Activated CD8-positive, alpha-beta memory T cell treated with anti-CD3 and anti-CD28 coated beads, Interleukin-2, amount 10 ng/mL, durations not matched to agents 7 days and 5 days (primary cell): ENCODE measurements at regions not wholly inside any gene's neighbourhood (a gene's known extent, or its start where the extent isn't known, plus 50 kb on each side); places are given as distances from the start of the nearest gene placed in this dataset.

Experiments used
- ATAC-seq: fragments of 150-1000 bp; cut with Tn5 transposase; one replicate; pipeline ENCODE4 v1.10.0; 2021; ENCODE audit warnings: moderate library complexity
- CTCF ChIA-PET: fragments of 350-600 bp; sonication (Branson Sonifier 250); formaldehyde crosslinking; loops from one replicate; lab custom pipeline; 2021; ENCODE audit warnings: antibody characterized with exemption; lab: Charles Lee
- DNase-seq: peaks from one replicate; pipeline ENCODE4 v3.0.0-alpha.2; 2020
- H3K27ac Mint-ChIP-seq: one replicate; pipeline ENCODE4 v1.8.0; 2021; ENCODE audit warnings: mild to moderate bottlenecking, mixed read lengths
- H3K27me3 Mint-ChIP-seq: one replicate; pipeline ENCODE4 v1.8.0; 2021; ENCODE audit warnings: mixed read lengths
- H3K36me3 Mint-ChIP-seq: one replicate; pipeline ENCODE4 v1.8.0; 2021; ENCODE audit warnings: mild to moderate bottlenecking, mixed read lengths
- H3K4me1 Mint-ChIP-seq: one replicate; pipeline ENCODE4 v1.8.0; 2021; ENCODE audit warnings: mixed read lengths
- H3K4me3 Mint-ChIP-seq: one replicate; pipeline ENCODE4 v1.8.0; 2021; ENCODE audit warnings: mild to moderate bottlenecking, moderate library complexity, mixed read lengths
- H3K9me3 Mint-ChIP-seq: one replicate; pipeline ENCODE4 v1.8.0; 2022; ENCODE audit warnings: low read depth, mixed read lengths

GRCh38 chr18:47558110-47558750 lies 306.8 kb upstream of the SKOR2 start:
- Mint-ChIP-seq H3K9me3 (no peaks in the 10 kb centered on the region), H3K27ac (no peak overlapping the region)

DNA sequence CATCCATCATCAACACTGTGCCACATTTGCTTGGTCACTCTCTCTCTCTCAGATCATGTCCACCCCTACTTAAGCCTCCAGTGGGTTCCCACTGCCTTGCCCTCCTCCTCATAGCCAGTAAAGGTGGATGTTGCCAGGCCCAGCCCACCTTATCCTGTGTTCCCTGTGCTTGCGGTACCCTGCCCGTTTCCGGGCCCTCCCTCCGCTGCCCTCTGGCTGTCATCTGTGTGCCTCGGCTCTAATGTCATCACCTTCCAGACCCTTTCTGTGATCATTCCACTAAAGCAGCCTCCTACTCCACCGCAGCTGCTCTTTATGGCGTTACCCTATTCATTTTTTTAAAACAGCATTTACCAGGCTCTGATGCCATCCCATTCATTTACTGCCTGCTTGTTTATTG lies 305.7 kb upstream of the SKOR2 start:
- peaks cover 7% of the 10 kb centered on the region for H3K4me1 Mint-ChIP-seq
- H3K27me3 Mint-ChIP-seq, result peaks cover 17% of the 10 kb centered on the region
- CTCF ChIA-PET, result no interaction called here
- ATAC-seq, result no peak
- no peak overlapping the region for H3K4me3 Mint-ChIP-seq
- no peaks in the 10 kb centered on the region for H3K36me3 Mint-ChIP-seq
- no peak overlapping the region for H3K27ac Mint-ChIP-seq
- no peak for DNase-seq
- H3K9me3 Mint-ChIP-seq, result no peaks in the 10 kb centered on the region

More at GRCh38 chr18:47558110-47558750, 306.8 kb upstream of the SKOR2 start:
- peaks cover 17% of the 10 kb centered on the region for H3K27me3 Mint-ChIP-seq
- CTCF ChIA-PET, result no interaction called here
- peaks cover 7% of the 10 kb centered on the region for H3K4me1 Mint-ChIP-seq
- peak; percentile 43 for DNase-seq
- H3K4me3 Mint-ChIP-seq, result no peak overlapping the region
- peak; percentile 77 for ATAC-seq
- H3K36me3 Mint-ChIP-seq, result no peaks in the 10 kb centered on the region

- ATAC-seq, result no peak
- H3K27me3 Mint-ChIP-seq, result peaks cover 4% of the 10 kb centered on the region
- H3K4me3 Mint-ChIP-seq, result no peak overlapping the region
- CTCF ChIA-PET, result no interaction called here
- no peak overlapping the region for H3K27ac Mint-ChIP-seq
- peaks cover under 1% of the 10 kb centered on the region for H3K4me1 Mint-ChIP-seq
- no peaks in the 10 kb centered on the region for H3K9me3 Mint-ChIP-seq
- no peaks in the 10 kb centered on the region for H3K36me3 Mint-ChIP-seq
- DNase-seq, result no peak
Observed at GRCh38 chr18:47552783-47553182, 301.3 kb upstream of the SKOR2 start.

- DNase-seq (no peak), ATAC-seq (no peak)
- no peak overlapping the region for H3K27ac Mint-ChIP-seq
- CTCF ChIA-PET, result no interaction called here
- H3K9me3 Mint-ChIP-seq, result no peaks in the 10 kb centered on the region
- H3K4me3 Mint-ChIP-seq, result no peak overlapping the region
- no peaks in the 10 kb centered on the region for H3K36me3 Mint-ChIP-seq
- H3K4me1 Mint-ChIP-seq, result no peaks in the 10 kb centered on the region
- H3K27me3 Mint-ChIP-seq, result peaks cover 4% of the 10 kb centered on the region
Observed at GRCh38 chr18:47550611-47551010, 299.2 kb upstream of the SKOR2 start.

DNA sequence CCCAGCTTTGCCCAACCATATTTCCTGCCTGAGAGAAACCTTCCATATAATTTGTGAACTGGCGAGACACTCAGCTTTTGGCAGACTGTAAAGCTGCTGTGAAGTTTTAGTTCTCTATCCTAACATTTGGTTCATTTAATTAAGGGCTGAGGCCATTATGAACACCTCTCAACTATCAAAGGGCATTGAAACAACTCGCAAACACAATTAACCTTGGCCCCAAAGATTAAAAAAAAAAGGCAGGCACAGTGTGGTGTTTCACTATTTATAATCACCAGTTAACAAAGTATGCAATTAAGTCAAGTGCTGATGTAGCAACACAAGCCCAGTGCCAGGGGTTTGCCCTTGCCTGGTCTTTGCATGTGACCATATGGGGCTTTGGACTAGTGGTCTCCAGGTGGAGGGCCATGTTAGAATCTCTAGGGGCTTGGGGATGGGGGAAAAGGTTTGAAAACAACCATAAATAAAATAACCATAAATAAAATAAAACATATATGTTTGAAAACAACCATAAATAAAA lies 297.6 kb upstream of the SKOR2 start:
- no peaks in the 10 kb centered on the region for H3K36me3 Mint-ChIP-seq
- H3K27me3 Mint-ChIP-seq, result peaks cover 7% of the 10 kb centered on the region
- CTCF ChIA-PET, result no interaction called here
- H3K27ac Mint-ChIP-seq, result no peak overlapping the region
- no peaks in the 10 kb centered on the region for H3K9me3 Mint-ChIP-seq
- H3K4me3 Mint-ChIP-seq, result no peak overlapping the region
- ATAC-seq, result no peak
- no peaks in the 10 kb centered on the region for H3K4me1 Mint-ChIP-seq
- DNase-seq, result no peak

DNA sequence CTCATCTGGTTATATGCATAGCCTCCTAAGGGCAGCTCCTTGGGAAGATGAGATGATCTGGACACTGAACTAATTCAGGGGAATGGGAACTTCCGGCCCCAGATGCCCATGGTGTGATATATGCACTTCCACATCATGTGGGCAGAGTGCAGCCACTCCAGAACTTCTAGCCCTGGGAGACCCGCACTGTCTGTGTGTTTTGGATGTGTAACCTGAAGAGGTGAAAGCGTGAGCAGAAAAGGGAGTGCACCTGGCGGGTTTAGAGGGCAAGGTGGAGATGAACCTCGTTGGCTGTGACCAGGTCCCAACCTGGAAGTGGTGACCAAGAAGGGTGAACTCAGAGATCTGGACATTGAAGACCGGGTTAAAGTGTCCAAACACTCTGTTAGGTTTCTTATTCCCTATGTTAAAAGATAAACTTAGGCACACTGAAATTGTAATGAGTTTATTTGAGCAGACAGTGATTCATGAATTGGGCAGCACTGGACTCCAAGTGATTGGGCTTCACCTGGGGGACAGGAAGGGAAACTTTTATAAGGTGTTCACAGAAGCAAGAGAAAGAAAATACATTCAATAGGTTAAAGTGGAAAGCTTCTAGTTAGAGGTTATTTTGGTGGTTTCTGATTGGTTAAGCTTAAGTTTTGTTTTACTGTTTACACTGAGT lies 296.2 kb upstream of the SKOR2 start:
- DNase-seq (no peak), ATAC-seq (no peak)
- CTCF ChIA-PET, result no interaction called here
- no peak overlapping the region for H3K27ac Mint-ChIP-seq
- H3K9me3 Mint-ChIP-seq, result no peaks in the 10 kb centered on the region
- H3K27me3 Mint-ChIP-seq, result peaks cover 7% of the 10 kb centered on the region
- no peaks in the 10 kb centered on the region for H3K36me3 Mint-ChIP-seq
- no peak overlapping the region for H3K4me3 Mint-ChIP-seq
- no peaks in the 10 kb centered on the region for H3K4me1 Mint-ChIP-seq

GRCh38 chr18:47545613-47546012 lies 294.2 kb upstream of the SKOR2 start:
- DNase-seq, result no peak
- H3K4me3 Mint-ChIP-seq, result no peak overlapping the region
- H3K9me3 Mint-ChIP-seq, result no peaks in the 10 kb centered on the region
- H3K36me3 Mint-ChIP-seq, result no peaks in the 10 kb centered on the region
- ATAC-seq, result no peak
- CTCF ChIA-PET, result no interaction called here
- no peak overlapping the region for H3K27ac Mint-ChIP-seq
- no peaks in the 10 kb centered on the region for H3K4me1 Mint-ChIP-seq
- peaks cover 6% of the 10 kb centered on the region for H3K27me3 Mint-ChIP-seq

GRCh38 chr18:47543080-47543479 lies 291.6 kb upstream of the SKOR2 start:
- Mint-ChIP-seq H3K27me3 (peaks cover 5% of the 10 kb centered on the region), H3K4me1 (no peaks in the 10 kb centered on the region), H3K36me3 (no peaks in the 10 kb centered on the region), H3K27ac (no peak overlapping the region), H3K4me3 (no peak overlapping the region), H3K9me3 (no peaks in the 10 kb centered on the region)
- CTCF ChIA-PET, result no interaction called here
- ATAC-seq (no peak), DNase-seq (no peak)

- ATAC-seq (no peak), DNase-seq (no peak)
- H3K4me1 Mint-ChIP-seq, result no peaks in the 10 kb centered on the region
- no peak overlapping the region for H3K4me3 Mint-ChIP-seq
- H3K36me3 Mint-ChIP-seq, result no peaks in the 10 kb centered on the region
- CTCF ChIA-PET, result no interaction called here
- no peaks in the 10 kb centered on the region for H3K9me3 Mint-ChIP-seq
- no peak overlapping the region for H3K27ac Mint-ChIP-seq
- H3K27me3 Mint-ChIP-seq, result peaks cover 5% of the 10 kb centered on the region
Observed at GRCh38 chr18:47542551-47542950, 291.1 kb upstream of the SKOR2 start.

DNA sequence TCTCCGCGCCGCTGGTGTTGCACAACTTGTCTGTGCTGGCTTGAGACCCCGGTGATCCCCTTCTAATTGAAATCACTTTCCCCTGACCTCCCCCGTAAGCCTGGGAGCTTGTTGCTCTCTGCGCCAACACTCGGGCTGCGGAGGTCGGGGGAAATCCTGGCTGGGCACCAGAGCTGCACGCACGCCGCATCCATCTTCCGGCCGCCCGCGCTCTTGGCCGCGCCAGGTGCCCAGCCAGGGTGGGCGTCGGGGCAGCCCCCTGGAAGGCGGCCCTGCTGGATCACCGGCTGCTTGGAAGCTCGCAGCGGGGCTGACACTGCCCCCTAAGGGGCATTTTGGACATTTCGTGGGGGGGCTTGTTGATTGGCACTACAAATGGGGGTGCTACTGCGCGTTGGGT lies 280.3 kb upstream of the SKOR2 start:
- Mint-ChIP-seq H3K36me3 (no peaks in the 10 kb centered on the region), H3K9me3 (no peaks in the 10 kb centered on the region), H3K4me3 (no peak overlapping the region), H3K4me1 (no peaks in the 10 kb centered on the region), H3K27ac (no peak overlapping the region), H3K27me3 (peaks cover 31% of the 10 kb centered on the region)
- CTCF ChIA-PET, result no interaction called here
- ATAC-seq, result no peak
- no peak for DNase-seq

DNA sequence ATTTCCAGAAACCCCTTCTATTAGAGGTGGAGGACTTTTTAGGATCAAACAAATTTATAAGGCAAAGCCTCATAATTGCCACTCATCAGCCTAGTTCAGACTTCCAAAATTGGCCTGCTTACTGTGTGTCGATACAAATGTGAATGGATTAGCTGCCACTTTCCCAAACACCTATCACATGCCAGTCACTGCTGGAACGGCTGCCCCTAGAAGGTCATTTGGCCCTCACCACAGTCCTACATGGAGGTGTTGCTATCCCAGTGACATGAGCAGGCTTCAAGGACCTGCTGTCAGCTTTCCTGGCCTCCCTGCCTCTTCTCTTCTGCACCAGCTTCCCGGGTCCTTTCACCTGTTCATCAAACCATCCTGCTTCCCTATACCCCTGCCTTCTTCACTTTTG lies 279.2 kb upstream of the SKOR2 start:
- peaks cover 28% of the 10 kb centered on the region for H3K27me3 Mint-ChIP-seq
- no peaks in the 10 kb centered on the region for H3K9me3 Mint-ChIP-seq
- ATAC-seq (no peak), DNase-seq (no peak)
- H3K36me3 Mint-ChIP-seq, result no peaks in the 10 kb centered on the region
- no peak overlapping the region for H3K27ac Mint-ChIP-seq
- no peak overlapping the region for H3K4me3 Mint-ChIP-seq
- no peaks in the 10 kb centered on the region for H3K4me1 Mint-ChIP-seq
- CTCF ChIA-PET, result no interaction called here

DNA sequence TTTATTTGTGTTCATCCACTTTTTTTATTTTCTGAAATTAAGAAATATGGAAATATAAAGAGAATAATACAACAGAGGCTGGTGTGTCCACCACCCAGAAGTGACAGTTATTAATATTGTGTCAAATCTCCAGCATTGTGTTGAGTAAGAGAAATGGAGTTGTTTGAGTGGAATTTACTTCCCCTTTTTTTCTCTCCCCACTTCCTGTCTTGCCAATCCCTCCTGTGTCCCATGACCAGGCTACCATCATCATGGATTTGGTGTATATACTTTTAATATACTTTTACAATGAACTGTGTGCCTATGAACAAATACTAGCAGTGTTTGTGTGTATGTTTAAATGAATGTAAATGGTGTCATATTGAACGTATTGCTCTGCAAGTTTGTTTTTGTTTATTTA lies 276.9 kb upstream of the SKOR2 start:
- H3K9me3 Mint-ChIP-seq, result no peaks in the 10 kb centered on the region
- H3K36me3 Mint-ChIP-seq, result no peaks in the 10 kb centered on the region
- CTCF ChIA-PET, result no interaction called here
- ATAC-seq (no peak), DNase-seq (no peak)
- H3K27ac Mint-ChIP-seq, result no peak overlapping the region
- H3K4me3 Mint-ChIP-seq, result no peak overlapping the region
- H3K27me3 Mint-ChIP-seq, result peaks cover 31% of the 10 kb centered on the region
- no peaks in the 10 kb centered on the region for H3K4me1 Mint-ChIP-seq

GRCh38 chr18:47526147-47526546 lies 274.7 kb upstream of the SKOR2 start:
- no peak overlapping the region for H3K4me3 Mint-ChIP-seq
- H3K4me1 Mint-ChIP-seq, result no peaks in the 10 kb centered on the region
- no peak overlapping the region for H3K27ac Mint-ChIP-seq
- CTCF ChIA-PET, result no interaction called here
- ATAC-seq (no peak), DNase-seq (no peak)
- no peaks in the 10 kb centered on the region for H3K9me3 Mint-ChIP-seq
- peaks cover 15% of the 10 kb centered on the region for H3K27me3 Mint-ChIP-seq
- no peaks in the 10 kb centered on the region for H3K36me3 Mint-ChIP-seq

DNA sequence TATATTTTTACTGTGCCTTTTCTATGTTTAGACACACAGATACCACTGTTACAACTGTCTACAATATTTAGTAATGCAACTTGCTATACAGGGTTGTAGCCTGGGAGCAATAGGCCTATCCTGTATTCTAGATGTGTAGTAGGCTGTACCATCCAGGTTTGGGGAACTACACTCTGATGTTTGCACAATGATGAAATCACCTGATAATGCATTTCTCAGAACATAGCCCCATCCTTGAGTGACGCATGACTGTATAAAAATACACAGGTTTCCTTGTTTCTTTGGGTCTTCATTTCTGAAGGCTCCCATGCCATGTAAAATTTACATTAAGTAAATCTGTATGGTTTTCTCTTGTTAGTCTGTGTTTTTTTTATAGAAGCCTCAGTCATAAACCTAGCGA lies 270.9 kb upstream of the SKOR2 start:
- H3K36me3 Mint-ChIP-seq, result no peaks in the 10 kb centered on the region
- no peak overlapping the region for H3K4me3 Mint-ChIP-seq
- no peak for DNase-seq
- ATAC-seq, result no peak
- peaks cover 5% of the 10 kb centered on the region for H3K27me3 Mint-ChIP-seq
- no peaks in the 10 kb centered on the region for H3K4me1 Mint-ChIP-seq
- no peak overlapping the region for H3K27ac Mint-ChIP-seq
- CTCF ChIA-PET, result no interaction called here
- H3K9me3 Mint-ChIP-seq, result no peaks in the 10 kb centered on the region
